CD4-positive, alpha-beta T cell (primary cell): ENCODE measurements at regions not wholly inside any gene's neighbourhood (a gene's known extent, or its start where the extent isn't known, plus 50 kb on each side); places are given as distances from the start of the nearest gene placed in this dataset.

ENCODE experiments used
- ATAC-seq: fragments of 200-7000 bp; cut with Tn5 transposase; one replicate; pipeline ENCODE4 v1.10.0; 2022; ENCODE audit warnings: mild to moderate bottlenecking; ENCODE audit not compliant: poor library complexity
- CTCF ChIA-PET: fragments of 350-600 bp; sonication (Branson Sonifier 250); formaldehyde crosslinking; loops from one replicate; lab custom pipeline; 2021; ENCODE audit warnings: antibody characterized with exemption, inconsistent platforms; lab: Charles Lee
- POLR2A ChIA-PET: fragments of 350-600 bp; sonication (Branson Sonifier 250); formaldehyde crosslinking; loops from one replicate; lab custom pipeline; 2021; ENCODE audit warnings: antibody characterized with exemption, inconsistent platforms; lab: Charles Lee
- DNase-seq, 14 experiments: peaks; one replicate each; pipeline ENCODE4 v3.0.0-alpha.2; 2013 to 2020; ENCODE audit warnings: mixed read lengths in 2 of 14
- H3K27ac ChIP-seq, 2 donors: one replicate each; pipeline versions ENCODE4 v1.5.1 to v1.7.0; 2013; ENCODE audit warnings: low read length in 2 of 2, low read depth in 1 of 2, mild to moderate bottlenecking in 1 of 2
- H3K27me3 ChIP-seq, 2 experiments: 1 replicate in 1 of 2; 2 replicates in 1 of 2; pipeline versions ENCODE4 v1.6.1 to v1.7.0; 2013; ENCODE audit warnings: low read length in 2 of 2, control low read depth in 1 of 2, mild to moderate bottlenecking in 1 of 2, moderate library complexity in 1 of 2; ENCODE audit not compliant: insufficient read depth in 2 of 2, control insufficient read depth in 1 of 2
- H3K36me3 ChIP-seq: one replicate; pipeline ENCODE4 v1.6.1; 2013; ENCODE audit warnings: low read length, control low read depth; ENCODE audit not compliant: insufficient read depth
- H3K4me1 ChIP-seq: one replicate; pipeline ENCODE4 v1.6.1; 2013; ENCODE audit warnings: low read length, control low read depth; ENCODE audit not compliant: insufficient read depth
- H3K4me3 ChIP-seq: one replicate; pipeline ENCODE4 v1.5.1; 2013; ENCODE audit warnings: mild to moderate bottlenecking, low read length, moderate library complexity
- H3K9me3 ChIP-seq, 2 experiments: 1 replicate in 1 of 2; 2 replicates in 1 of 2; pipeline versions ENCODE4 v1.6.1 to v1.7.0; 2013; ENCODE audit warnings: low read length in 2 of 2, mild to moderate bottlenecking in 2 of 2, control low read depth in 1 of 2, moderate library complexity in 1 of 2; ENCODE audit not compliant: control insufficient read depth in 1 of 2, insufficient read depth in 1 of 2
- H3K27ac Mint-ChIP-seq: one replicate; pipeline ENCODE4 v1.8.0; 2020; ENCODE audit warnings: mixed read lengths
- H3K27me3 Mint-ChIP-seq: one replicate; pipeline ENCODE4 v1.8.0; 2021; ENCODE audit warnings: mixed read lengths
- H3K36me3 Mint-ChIP-seq: one replicate; pipeline ENCODE4 v1.8.0; 2021; ENCODE audit warnings: low read depth, mixed read lengths
- H3K4me1 Mint-ChIP-seq: one replicate; pipeline ENCODE4 v1.8.0; 2021; ENCODE audit warnings: low read depth, mixed read lengths
- H3K4me3 Mint-ChIP-seq: one replicate; pipeline ENCODE4 v1.8.0; 2020; ENCODE audit warnings: mild to moderate bottlenecking, mixed read lengths
- H3K9me3 Mint-ChIP-seq: one replicate; pipeline ENCODE4 v1.8.0; 2020; ENCODE audit warnings: mixed read lengths
- CTCF ChIP-seq: fragments of 200-600 bp; IDR thresholded peaks from one replicate; pipeline ENCODE4 v1.8.0; 2022; ENCODE audit warnings: antibody characterized with exemption, mild to moderate bottlenecking
- intact Hi-C, 2 experiments: fragments of 100-400 bp; cut with DNase I in 1 of 2; cut with micrococcal nuclease in 1 of 2; formaldehyde crosslinking; loops; one replicate each; pipeline versions ENCODE4 v1.15.1 to v1.9.0; 2023 to 2025; cut with DNase I, micrococcal nuclease

DNA sequence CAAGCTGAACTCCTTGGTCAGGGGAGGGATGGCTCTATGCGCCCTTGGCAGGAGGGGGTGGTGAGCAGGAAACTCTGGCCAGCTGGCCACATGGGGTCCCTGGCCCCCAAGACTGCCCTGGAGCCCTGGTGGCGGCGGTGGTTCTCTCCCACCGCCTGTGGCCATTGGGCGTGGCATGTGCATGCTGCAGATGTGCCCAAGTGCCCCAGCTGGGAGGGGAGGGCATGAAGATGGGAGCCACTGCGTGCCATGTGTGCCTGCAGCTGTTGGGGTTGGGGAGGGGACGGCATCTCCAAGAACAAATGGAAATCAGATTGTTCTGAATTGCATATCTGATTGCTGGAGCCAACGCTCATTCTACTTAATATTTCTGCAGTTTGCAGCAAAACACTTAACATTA is 115.7 kb upstream of the IGF1 start:
- CTCF ChIA-PET, result no interaction called here
- H3K36me3 Mint-ChIP-seq, result no peaks in the 10 kb centered on the region
- POLR2A ChIA-PET, result no interaction called here
- no peak overlapping the region for H3K4me3 Mint-ChIP-seq
- intact Hi-C loops, result no loop called here
- H3K4me1 Mint-ChIP-seq, result no peaks in the 10 kb centered on the region
- H3K27ac ChIP-seq, result no peak overlapping the region
- H3K36me3 ChIP-seq, result no peaks in the 10 kb centered on the region
- TF ChIP-seq CTCF, result no peak
- H3K27me3 Mint-ChIP-seq, result no peaks in the 10 kb centered on the region
- peaks cover 0 to 8% of the 10 kb centered on the region in 2 experiments for H3K9me3 ChIP-seq
- H3K27me3 ChIP-seq, result no peaks in the 10 kb centered on the region
- ATAC-seq, result no peak
- DNase-seq, result no peak
- H3K4me3 ChIP-seq, result no peak overlapping the region
- no peaks in the 10 kb centered on the region for H3K4me1 ChIP-seq
- no peak overlapping the region for H3K27ac Mint-ChIP-seq
- H3K9me3 Mint-ChIP-seq, result peaks cover 2% of the 10 kb centered on the region

DNA sequence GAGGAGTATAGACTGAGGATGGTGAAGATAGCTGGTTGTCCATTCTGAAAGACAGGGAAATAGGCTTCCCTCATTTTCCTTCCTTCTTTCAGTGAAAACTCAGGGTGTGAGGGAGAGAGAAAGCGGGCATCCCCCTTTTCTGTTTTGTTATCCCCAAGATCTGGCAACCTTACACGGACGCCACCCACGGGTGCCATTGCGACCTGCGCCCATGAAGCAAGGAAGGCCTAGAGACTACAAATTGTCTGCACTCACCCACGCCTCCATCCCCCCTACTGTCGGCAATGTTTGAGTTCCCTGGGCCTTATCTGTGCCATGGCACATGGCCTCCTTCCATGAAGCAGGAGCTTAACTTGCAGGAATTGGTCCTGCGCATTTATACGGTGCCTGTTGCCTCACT is 115.0 kb upstream of the IGF1 start:
- H3K4me1 ChIP-seq, result no peaks in the 10 kb centered on the region
- Mint-ChIP-seq H3K27me3 (no peaks in the 10 kb centered on the region), H3K4me1 (no peaks in the 10 kb centered on the region), H3K4me3 (no peak overlapping the region), H3K9me3 (peaks cover 2% of the 10 kb centered on the region), H3K27ac (no peak overlapping the region), H3K36me3 (no peaks in the 10 kb centered on the region)
- no peaks in the 10 kb centered on the region for H3K27me3 ChIP-seq
- H3K4me3 ChIP-seq, result no peak overlapping the region
- TF ChIP-seq CTCF, result no peak
- intact Hi-C loops, result no loop called here
- CTCF ChIA-PET, result no interaction called here
- no peak for DNase-seq
- ATAC-seq, result no peak
- peaks cover 0 to 8% of the 10 kb centered on the region in 2 experiments for H3K9me3 ChIP-seq
- no peak overlapping the region for H3K27ac ChIP-seq
- POLR2A ChIA-PET, result no interaction called here
- H3K36me3 ChIP-seq, result no peaks in the 10 kb centered on the region

DNA sequence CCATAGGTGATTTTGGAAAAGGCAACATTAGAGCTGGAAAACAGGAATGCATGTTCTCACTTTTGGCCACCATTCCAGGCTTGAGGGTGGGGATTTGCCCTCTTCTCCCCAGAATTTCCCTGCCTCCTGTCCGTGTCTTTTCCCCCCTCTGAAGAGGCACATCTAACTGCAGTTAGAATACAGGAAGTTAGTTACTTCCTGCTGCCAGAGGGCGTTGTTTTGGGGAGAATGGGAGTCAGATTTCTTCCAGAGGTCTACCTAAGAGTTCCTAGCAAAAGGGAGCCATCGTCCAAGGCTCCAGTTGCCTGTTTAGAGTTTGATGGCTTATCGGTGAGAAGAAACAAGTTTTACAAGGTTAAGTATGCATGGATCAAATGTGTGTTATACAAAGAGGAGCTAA is 112.8 kb upstream of the IGF1 start:
- no peaks in the 10 kb centered on the region for H3K27me3 ChIP-seq
- no peak for TF ChIP-seq CTCF
- H3K4me3 ChIP-seq, result no peak overlapping the region
- no peak overlapping the region for H3K27ac ChIP-seq
- H3K27me3 Mint-ChIP-seq, result no peaks in the 10 kb centered on the region
- ChIA-PET POLR2A (no interaction called here), CTCF (interaction anchor here (1.3 kb wide), 1 partner anchor 9 kb away, joined by 4 read pairs; no protein-coding TSS in a partner anchor)
- no peaks in the 10 kb centered on the region for H3K4me1 ChIP-seq
- no peaks in the 10 kb centered on the region for H3K36me3 ChIP-seq
- no peak overlapping the region for H3K4me3 Mint-ChIP-seq
- ATAC-seq (no peak), DNase-seq (no peak)
- H3K36me3 Mint-ChIP-seq, result no peaks in the 10 kb centered on the region
- H3K4me1 Mint-ChIP-seq, result no peaks in the 10 kb centered on the region
- peaks cover 2% of the 10 kb centered on the region for H3K9me3 Mint-ChIP-seq
- H3K9me3 ChIP-seq, result peaks cover 0 to 8% of the 10 kb centered on the region in 2 experiments
- intact Hi-C loops, result no loop called here
- H3K27ac Mint-ChIP-seq, result no peak overlapping the region
